ENCODE measurements at regions not wholly inside any gene's neighbourhood (a gene's known extent, or its start where the extent isn't known, plus 50 kb on each side); places are given as distances from the start of the nearest gene placed in this dataset.

DNA sequence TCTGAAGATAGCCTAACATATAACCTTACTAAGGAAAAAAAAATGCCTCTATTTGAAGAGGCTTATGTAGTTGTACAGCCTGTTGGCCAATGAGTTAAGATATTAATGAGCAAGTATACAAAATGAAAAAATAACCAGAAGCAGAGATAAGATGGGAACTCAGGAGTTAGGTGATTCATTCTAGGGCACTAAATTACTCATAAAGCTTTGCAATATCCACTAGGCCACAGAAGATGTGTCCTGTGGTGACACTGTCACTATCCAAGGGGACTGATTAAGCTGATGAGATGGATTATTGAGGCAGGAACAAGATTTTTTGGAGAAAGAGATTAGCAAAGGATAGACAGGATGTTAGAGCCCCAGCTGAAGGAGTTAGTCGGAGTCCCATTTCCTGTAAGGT is 99.6 kb downstream of the LIG4 start:
- ChIA-PET CTCF (no interaction called here), POLR2A (no interaction called here)
- no peak overlapping the region for H3K27ac ChIP-seq (ENCODE audit: extremely low read depth, low read depth, low read length)
- no peak overlapping the region for H3K4me3 ChIP-seq (ENCODE audit: low read depth, low read length)
- H3K4me1 ChIP-seq (ENCODE audit: control insufficient read depth, insufficient read depth, low read length) = no peaks in the 10 kb centered on the region
- H3K36me3 ChIP-seq (ENCODE audit: control insufficient read depth in 2 of 2, insufficient read depth in 1 of 2, low read length in 2 of 2) = no peaks in the 10 kb centered on the region
- no peak for TF ChIP-seq BCL11B (tag by site-specific recombination; IDR thresholded peaks at IDR 0.05; ENCODE audit: low read depth)
- TF ChIP-seq, protein P1, sequence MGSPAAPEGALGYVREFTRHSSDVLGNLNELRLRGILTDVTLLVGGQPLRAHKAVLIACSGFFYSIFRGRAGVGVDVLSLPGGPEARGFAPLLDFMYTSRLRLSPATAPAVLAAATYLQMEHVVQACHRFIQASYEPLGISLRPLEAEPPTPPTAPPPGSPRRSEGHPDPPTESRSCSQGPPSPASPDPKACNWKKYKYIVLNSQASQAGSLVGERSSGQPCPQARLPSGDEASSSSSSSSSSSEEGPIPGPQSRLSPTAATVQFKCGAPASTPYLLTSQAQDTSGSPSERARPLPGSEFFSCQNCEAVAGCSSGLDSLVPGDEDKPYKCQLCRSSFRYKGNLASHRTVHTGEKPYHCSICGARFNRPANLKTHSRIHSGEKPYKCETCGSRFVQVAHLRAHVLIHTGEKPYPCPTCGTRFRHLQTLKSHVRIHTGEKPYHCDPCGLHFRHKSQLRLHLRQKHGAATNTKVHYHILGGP (tag by site-specific recombination; IDR thresholded peaks at IDR 0.05) = no peak
- TF ChIP-seq SETDB1 (IDR thresholded peaks at IDR 0.05; ENCODE audit: insufficient read length, low read length) = no peak
- TF ChIP-seq, protein P2, sequence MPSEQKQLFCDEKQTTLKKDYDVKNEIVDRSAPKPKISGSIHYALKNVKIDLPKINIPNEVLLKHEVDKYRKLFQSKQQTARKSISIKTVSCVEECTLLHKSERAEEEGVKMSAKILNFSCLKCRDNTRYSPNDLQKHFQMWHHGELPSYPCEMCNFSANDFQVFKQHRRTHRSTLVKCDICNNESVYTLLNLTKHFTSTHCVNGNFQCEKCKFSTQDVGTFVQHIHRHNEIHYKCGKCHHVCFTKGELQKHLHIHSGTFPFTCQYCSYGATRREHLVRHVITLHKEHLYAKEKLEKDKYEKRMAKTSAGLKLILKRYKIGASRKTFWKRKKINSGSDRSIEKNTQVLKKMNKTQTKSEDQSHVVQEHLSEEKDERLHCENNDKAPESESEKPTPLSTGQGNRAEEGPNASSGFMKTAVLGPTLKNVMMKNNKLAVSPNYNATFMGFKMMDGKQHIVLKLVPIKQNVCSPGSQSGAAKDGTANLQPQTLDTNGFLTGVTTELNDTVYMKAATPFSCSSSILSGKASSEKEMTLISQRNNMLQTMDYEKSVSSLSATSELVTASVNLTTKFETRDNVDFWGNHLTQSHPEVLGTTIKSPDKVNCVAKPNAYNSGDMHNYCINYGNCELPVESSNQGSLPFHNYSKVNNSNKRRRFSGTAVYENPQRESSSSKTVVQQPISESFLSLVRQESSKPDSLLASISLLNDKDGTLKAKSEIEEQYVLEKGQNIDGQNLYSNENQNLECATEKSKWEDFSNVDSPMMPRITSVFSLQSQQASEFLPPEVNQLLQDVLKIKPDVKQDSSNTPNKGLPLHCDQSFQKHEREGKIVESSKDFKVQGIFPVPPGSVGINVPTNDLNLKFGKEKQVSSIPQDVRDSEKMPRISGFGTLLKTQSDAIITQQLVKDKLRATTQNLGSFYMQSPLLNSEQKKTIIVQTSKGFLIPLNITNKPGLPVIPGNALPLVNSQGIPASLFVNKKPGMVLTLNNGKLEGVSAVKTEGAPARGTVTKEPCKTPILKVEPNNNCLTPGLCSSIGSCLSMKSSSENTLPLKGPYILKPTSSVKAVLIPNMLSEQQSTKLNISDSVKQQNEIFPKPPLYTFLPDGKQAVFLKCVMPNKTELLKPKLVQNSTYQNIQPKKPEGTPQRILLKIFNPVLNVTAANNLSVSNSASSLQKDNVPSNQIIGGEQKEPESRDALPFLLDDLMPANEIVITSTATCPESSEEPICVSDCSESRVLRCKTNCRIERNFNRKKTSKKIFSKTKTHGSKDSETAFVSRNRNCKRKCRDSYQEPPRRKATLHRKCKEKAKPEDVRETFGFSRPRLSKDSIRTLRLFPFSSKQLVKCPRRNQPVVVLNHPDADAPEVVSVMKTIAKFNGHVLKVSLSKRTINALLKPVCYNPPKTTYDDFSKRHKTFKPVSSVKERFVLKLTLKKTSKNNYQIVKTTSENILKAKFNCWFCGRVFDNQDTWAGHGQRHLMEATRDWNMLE (tag by site-specific recombination; conservative IDR thresholded peaks at IDR 0.05; ENCODE audit: low read depth) = no peak
- no peak for TF ChIP-seq ZBTB21 (tag by site-specific recombination; IDR thresholded peaks at IDR 0.05)
- TF ChIP-seq ZXDB (tag by site-specific recombination; IDR thresholded peaks at IDR 0.05) = no peak
- TF ChIP-seq MYNN (tag by site-specific recombination; IDR thresholded peaks at IDR 0.05; ENCODE audit: borderline replicate concordance) = no peak
- TF ChIP-seq, protein P3, sequence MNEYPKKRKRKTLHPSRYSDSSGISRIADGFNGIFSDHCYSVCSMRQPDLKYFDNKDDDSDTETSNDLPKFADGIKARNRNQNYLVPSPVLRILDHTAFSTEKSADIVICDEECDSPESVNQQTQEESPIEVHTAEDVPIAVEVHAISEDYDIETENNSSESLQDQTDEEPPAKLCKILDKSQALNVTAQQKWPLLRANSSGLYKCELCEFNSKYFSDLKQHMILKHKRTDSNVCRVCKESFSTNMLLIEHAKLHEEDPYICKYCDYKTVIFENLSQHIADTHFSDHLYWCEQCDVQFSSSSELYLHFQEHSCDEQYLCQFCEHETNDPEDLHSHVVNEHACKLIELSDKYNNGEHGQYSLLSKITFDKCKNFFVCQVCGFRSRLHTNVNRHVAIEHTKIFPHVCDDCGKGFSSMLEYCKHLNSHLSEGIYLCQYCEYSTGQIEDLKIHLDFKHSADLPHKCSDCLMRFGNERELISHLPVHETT (tag by site-specific recombination; IDR thresholded peaks at IDR 0.05) = no peak
- TF ChIP-seq KLF8 (tag by site-specific recombination; IDR thresholded peaks at IDR 0.05) = no peak
- TF ChIP-seq ZNF311 (tag by site-specific recombination; IDR thresholded peaks at IDR 0.05; ENCODE audit: borderline replicate concordance) = no peak
- no peak for TF ChIP-seq SP3 (tag by site-specific recombination; IDR thresholded peaks at IDR 0.05)
- TF ChIP-seq ZFP3 (tag by site-specific recombination; IDR thresholded peaks at IDR 0.05; ENCODE audit: low read depth) = no peak
- TF ChIP-seq, protein P4, sequence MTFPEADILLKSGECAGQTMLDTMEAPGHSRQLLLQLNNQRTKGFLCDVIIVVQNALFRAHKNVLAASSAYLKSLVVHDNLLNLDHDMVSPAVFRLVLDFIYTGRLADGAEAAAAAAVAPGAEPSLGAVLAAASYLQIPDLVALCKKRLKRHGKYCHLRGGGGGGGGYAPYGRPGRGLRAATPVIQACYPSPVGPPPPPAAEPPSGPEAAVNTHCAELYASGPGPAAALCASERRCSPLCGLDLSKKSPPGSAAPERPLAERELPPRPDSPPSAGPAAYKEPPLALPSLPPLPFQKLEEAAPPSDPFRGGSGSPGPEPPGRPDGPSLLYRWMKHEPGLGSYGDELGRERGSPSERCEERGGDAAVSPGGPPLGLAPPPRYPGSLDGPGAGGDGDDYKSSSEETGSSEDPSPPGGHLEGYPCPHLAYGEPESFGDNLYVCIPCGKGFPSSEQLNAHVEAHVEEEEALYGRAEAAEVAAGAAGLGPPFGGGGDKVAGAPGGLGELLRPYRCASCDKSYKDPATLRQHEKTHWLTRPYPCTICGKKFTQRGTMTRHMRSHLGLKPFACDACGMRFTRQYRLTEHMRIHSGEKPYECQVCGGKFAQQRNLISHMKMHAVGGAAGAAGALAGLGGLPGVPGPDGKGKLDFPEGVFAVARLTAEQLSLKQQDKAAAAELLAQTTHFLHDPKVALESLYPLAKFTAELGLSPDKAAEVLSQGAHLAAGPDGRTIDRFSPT (tag by site-specific recombination; IDR thresholded peaks at IDR 0.05) = no peak
- TF ChIP-seq, protein P5, sequence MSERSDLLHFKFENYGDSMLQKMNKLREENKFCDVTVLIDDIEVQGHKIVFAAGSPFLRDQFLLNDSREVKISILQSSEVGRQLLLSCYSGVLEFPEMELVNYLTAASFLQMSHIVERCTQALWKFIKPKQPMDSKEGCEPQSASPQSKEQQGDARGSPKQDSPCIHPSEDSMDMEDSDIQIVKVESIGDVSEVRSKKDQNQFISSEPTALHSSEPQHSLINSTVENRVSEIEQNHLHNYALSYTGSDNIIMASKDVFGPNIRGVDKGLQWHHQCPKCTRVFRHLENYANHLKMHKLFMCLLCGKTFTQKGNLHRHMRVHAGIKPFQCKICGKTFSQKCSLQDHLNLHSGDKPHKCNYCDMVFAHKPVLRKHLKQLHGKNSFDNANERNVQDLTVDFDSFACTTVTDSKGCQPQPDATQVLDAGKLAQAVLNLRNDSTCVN (tag by site-specific recombination; optimal IDR thresholded peaks at IDR 0.05) = no peak
- no peak for TF ChIP-seq ZNF248 (tag by site-specific recombination; IDR thresholded peaks at IDR 0.05)
- no peak for TF ChIP-seq KLF9 (tag by site-specific recombination; IDR thresholded peaks at IDR 0.05; ENCODE audit: low read depth)
- TF ChIP-seq ZNF707 (tag by site-specific recombination; IDR thresholded peaks at IDR 0.05) = no peak
- no peaks in the 10 kb centered on the region for H3K9me3 ChIP-seq (ENCODE audit: control insufficient read depth, insufficient read depth, low read depth, low read length)
